Muscle layer of colon (tissue), 2 donors: ENCODE measurements at regions not wholly inside any gene's neighbourhood (a gene's known extent, or its start where the extent isn't known, plus 50 kb on each side); places are given as distances from the start of the nearest gene placed in this dataset.

Source experiments
- H3K27ac ChIP-seq: one replicate; pipeline ENCODE4 v1.7.0; 2013; ENCODE audit warnings: low read depth, mild to moderate bottlenecking, low read length, moderate library complexity
- H3K27me3 ChIP-seq, 2 donors: one replicate each; pipeline ENCODE4 v1.7.0; 2013; ENCODE audit warnings: low read length in 2 of 2, mild to moderate bottlenecking in 2 of 2; ENCODE audit not compliant: insufficient read depth in 2 of 2, control insufficient read depth in 1 of 2
- H3K36me3 ChIP-seq: one replicate; pipeline ENCODE4 v1.7.0; 2013; ENCODE audit warnings: mild to moderate bottlenecking, low read length; ENCODE audit not compliant: insufficient read depth
- H3K4me1 ChIP-seq: one replicate; pipeline ENCODE4 v1.7.0; 2013; ENCODE audit warnings: mild to moderate bottlenecking, low read length; ENCODE audit not compliant: insufficient read depth
- H3K4me3 ChIP-seq, 2 donors: one replicate each; pipeline ENCODE4 v1.7.0; 2013; ENCODE audit warnings: low read length in 2 of 2, low read depth in 1 of 2, mild to moderate bottlenecking in 1 of 2, moderate library complexity in 1 of 2
- H3K9ac ChIP-seq: one replicate; pipeline ENCODE4 v1.7.0; 2013; ENCODE audit warnings: low read length
- H3K9me3 ChIP-seq: one replicate; pipeline ENCODE4 v1.7.0; 2013; ENCODE audit warnings: mild to moderate bottlenecking, low read length
- donor health status: abdominal sarcoma.
- donor health status: Adenocarcinoma of cecum.

DNA sequence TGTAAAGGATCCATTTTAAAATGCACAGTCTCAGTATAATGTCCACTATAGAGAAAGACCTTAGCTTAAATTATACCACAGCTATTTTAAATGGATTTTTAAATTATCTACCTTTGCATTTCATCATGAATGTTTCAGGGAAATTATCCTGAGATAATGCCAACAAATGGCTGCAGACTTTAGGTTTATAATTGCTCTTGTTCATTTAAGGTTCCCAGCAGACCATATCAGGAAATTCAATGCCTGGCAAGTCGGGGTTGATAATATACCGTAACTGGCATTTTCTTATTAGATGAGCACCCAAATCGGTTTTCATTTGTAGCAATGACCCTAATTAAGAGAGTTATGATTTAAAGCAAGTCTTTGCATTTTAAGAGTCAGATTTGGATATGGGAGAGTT lies 227.1 kb upstream of the ARRDC4 start:
- Histone ChIP-seq H3K9me3 (no peaks in the 10 kb centered on the region), H3K9ac (no peak overlapping the region), H3K4me1 (no peaks in the 10 kb centered on the region), H3K27me3 (no peaks in the 10 kb centered on the region), H3K27ac (no peak overlapping the region), H3K4me3 (no peak overlapping the region), H3K36me3 (no peaks in the 10 kb centered on the region)

DNA sequence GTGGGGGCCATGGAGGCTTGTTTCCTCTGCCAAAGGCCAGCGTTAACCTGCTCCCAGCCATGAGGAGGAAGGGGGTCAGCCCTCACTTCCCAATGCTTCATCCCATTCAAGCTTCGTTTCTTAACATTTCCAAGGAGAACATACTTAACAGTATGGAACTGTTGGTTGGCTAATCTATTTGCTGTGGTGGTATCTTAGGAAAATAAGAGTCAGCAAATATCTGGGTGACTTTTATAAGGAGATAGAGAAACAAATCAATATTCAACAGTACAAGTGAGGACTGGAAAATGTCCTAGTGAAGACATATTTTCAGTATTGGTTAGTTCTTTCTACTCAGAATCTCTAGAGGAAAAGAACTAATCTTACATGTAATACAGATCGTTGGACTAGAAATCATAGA lies 223.8 kb upstream of the ARRDC4 start:
- Histone ChIP-seq H3K4me3 (no peak overlapping the region), H3K9me3 (no peaks in the 10 kb centered on the region), H3K27me3 (no peaks in the 10 kb centered on the region), H3K27ac (no peak overlapping the region), H3K9ac (no peak overlapping the region), H3K4me1 (no peaks in the 10 kb centered on the region), H3K36me3 (no peaks in the 10 kb centered on the region)

DNA sequence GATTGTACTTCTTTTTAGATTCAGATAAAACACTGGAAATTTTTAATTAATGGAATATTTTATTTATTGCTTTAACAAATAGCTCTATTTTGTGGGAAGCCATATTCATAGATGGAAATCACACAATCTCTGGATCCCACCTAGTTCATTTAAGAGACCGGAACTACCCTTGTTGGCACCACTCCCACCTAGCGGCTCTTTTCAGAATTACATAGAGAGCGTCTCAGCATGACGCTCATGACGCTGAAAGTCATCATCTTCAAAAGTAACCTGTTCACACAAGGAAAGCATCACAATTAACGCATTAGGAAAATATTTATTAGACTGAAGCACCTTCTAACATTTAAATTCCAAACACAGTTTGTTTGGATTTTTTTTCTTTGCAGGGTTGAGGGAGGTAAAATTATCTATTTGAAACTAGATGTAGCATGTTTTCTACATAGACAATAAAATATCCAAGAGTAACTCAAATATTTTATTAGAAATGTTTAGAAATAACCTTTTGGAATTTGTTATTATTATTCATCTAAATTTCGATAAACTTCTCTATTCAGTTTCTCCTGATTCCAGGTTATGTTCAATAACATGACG lies 214.9 kb upstream of the ARRDC4 start:
- H3K36me3 ChIP-seq: no peaks in the 10 kb centered on the region
- no peak overlapping the region for H3K4me3 ChIP-seq
- no peaks in the 10 kb centered on the region for H3K4me1 ChIP-seq
- no peaks in the 10 kb centered on the region for H3K9me3 ChIP-seq
- no peak overlapping the region for H3K9ac ChIP-seq
- no peaks in the 10 kb centered on the region for H3K27me3 ChIP-seq
- H3K27ac ChIP-seq: no peak overlapping the region

DNA sequence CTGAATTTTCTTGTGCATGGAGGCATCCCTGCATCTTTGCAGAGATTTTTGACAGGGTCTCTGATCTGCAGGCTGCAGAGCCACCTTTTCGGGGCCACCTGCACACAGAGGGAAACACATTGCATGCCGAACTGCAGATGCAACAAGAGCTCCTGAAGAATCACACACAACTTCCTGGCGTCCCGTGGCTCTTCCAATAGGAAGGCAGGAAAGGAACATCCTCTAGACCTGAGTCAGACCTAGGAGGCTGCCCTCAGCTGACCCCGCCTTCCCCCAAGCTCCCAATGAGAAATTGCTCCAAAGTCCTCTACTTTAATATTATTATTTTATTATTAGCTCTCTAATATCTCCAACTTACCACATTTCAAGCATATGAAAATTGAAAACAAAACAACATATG lies 213.2 kb upstream of the ARRDC4 start:
- H3K27ac ChIP-seq: no peak overlapping the region
- no peaks in the 10 kb centered on the region for H3K9me3 ChIP-seq
- H3K9ac ChIP-seq: no peak overlapping the region
- no peaks in the 10 kb centered on the region for H3K27me3 ChIP-seq
- no peak overlapping the region for H3K4me3 ChIP-seq
- no peaks in the 10 kb centered on the region for H3K4me1 ChIP-seq
- no peaks in the 10 kb centered on the region for H3K36me3 ChIP-seq

DNA sequence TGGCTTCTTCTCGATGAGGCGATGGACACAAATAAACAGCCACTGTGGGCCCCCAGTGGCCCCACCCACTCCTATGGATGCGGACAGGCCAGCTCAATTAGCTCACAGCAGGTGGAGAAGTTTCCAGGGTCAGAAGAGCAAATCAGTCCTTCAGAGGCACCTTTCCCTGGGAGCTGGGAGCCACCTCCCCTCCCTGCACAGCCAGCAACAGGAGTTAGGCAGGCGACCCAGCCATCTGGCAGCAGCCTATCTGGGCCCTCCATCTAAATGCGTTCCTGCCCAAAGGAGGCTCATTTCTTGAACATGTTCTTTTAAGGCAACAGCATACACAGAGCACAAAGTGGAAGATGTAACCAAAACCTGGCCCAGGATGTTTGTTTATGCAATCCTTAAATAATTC lies 211.9 kb upstream of the ARRDC4 start:
- Histone ChIP-seq H3K9me3 (no peaks in the 10 kb centered on the region), H3K27me3 (no peaks in the 10 kb centered on the region), H3K4me1 (no peaks in the 10 kb centered on the region), H3K27ac (no peak overlapping the region), H3K4me3 (no peak overlapping the region), H3K36me3 (no peaks in the 10 kb centered on the region), H3K9ac (no peak overlapping the region)

- no peak overlapping the region for H3K9ac ChIP-seq
- no peak overlapping the region for H3K27ac ChIP-seq
Observed at GRCh38 chr15:97750060-97750459, 210.4 kb upstream of the ARRDC4 start.

GRCh38 chr15:97755726-97756125 lies 204.8 kb upstream of the ARRDC4 start:
- H3K27ac ChIP-seq: no peak overlapping the region
- H3K36me3 ChIP-seq: no peaks in the 10 kb centered on the region
- H3K4me1 ChIP-seq: no peaks in the 10 kb centered on the region
- H3K4me3 ChIP-seq: no peak overlapping the region
- H3K9me3 ChIP-seq: no peaks in the 10 kb centered on the region
- H3K27me3 ChIP-seq: no peaks in the 10 kb centered on the region
- H3K9ac ChIP-seq: no peak overlapping the region

More at GRCh38 chr15:97750060-97750459, 210.4 kb upstream of the ARRDC4 start:
- no peak overlapping the region for H3K4me3 ChIP-seq
- H3K9me3 ChIP-seq: no peaks in the 10 kb centered on the region
- no peaks in the 10 kb centered on the region for H3K4me1 ChIP-seq
- H3K27me3 ChIP-seq: no peaks in the 10 kb centered on the region
- H3K36me3 ChIP-seq: no peaks in the 10 kb centered on the region

GRCh38 chr15:97759363-97759762 lies 201.1 kb upstream of the ARRDC4 start:
- no peaks in the 10 kb centered on the region for H3K9me3 ChIP-seq
- no peak overlapping the region for H3K4me3 ChIP-seq
- no peaks in the 10 kb centered on the region for H3K27me3 ChIP-seq
- H3K9ac ChIP-seq: no peak overlapping the region
- no peaks in the 10 kb centered on the region for H3K36me3 ChIP-seq
- no peaks in the 10 kb centered on the region for H3K4me1 ChIP-seq
- no peak overlapping the region for H3K27ac ChIP-seq

- Histone ChIP-seq H3K9me3 (no peaks in the 10 kb centered on the region), H3K36me3 (no peaks in the 10 kb centered on the region), H3K27me3 (no peaks in the 10 kb centered on the region), H3K9ac (no peak overlapping the region), H3K4me3 (no peak overlapping the region), H3K27ac (no peak overlapping the region), H3K4me1 (no peaks in the 10 kb centered on the region)
Observed at GRCh38 chr15:97761110-97761509, 199.4 kb upstream of the ARRDC4 start.

DNA sequence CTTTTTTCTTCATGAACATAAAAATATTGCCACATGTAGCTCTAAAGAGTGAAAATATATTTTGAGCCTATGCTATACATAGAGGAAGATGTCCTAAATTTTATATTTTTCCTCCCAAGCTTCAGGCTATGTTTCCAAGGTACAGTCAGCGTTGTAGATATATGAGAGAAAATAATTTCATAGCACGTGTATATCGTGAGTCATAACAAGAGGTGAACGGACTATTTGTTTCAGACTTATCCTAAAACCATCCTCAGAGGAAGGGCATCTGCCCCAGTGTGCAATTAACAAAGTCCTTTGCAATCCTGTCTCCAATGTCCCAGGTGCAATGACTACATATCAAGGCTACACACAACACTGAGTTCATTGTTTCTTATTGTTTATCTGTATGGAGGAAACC lies 177.3 kb upstream of the ARRDC4 start:
- no peak overlapping the region for H3K9ac ChIP-seq
- no peaks in the 10 kb centered on the region for H3K9me3 ChIP-seq
- no peaks in the 10 kb centered on the region for H3K27me3 ChIP-seq
- H3K4me3 ChIP-seq: no peak overlapping the region
- no peak overlapping the region for H3K27ac ChIP-seq
- no peaks in the 10 kb centered on the region for H3K36me3 ChIP-seq
- peaks cover 20% of the 10 kb centered on the region for H3K4me1 ChIP-seq

DNA sequence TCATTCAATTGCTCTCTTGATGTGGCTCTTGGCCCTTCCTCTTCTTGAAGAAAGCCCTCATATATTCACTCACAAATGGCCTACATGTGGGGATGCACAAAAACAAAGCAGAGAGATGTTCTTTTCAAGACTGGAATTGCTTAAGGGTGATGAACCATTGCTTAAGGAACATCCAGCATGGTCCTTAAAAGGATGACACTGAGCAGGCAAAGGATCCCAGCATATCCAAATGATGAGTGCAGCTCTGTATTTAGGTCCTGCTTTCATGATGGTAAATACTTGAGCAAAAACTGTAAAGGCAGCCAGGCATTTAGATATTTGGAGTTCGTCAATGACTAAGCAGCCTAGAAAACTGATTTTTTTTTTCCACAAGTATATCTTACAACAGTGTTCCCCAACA lies 173.8 kb upstream of the ARRDC4 start:
- Histone ChIP-seq H3K36me3 (no peaks in the 10 kb centered on the region), H3K4me1 (peaks cover 43% of the 10 kb centered on the region), H3K9me3 (no peaks in the 10 kb centered on the region), H3K4me3 (no peak overlapping the region), H3K27me3 (no peaks in the 10 kb centered on the region), H3K9ac (no peak overlapping the region), H3K27ac (peak overlapping the region; percentile 50)

DNA sequence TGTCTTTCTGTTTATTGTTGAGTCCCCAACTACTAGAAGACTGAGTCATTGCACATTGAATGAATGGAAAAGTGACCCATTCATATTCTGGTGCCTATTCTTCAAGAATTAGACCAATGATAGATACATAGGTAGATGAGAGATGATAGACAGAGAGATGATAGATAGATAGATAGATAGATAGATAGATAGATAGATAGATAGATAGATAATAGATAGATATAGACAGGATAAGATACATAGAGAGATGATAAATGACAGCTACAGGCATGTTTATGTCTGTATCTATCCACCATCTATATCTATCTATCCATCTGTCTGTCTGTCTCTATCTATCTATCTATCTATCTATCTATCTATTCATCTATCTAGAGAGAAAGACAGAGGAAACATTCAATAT lies 170.3 kb upstream of the ARRDC4 start:
- Histone ChIP-seq H3K4me1 (peaks cover 49% of the 10 kb centered on the region), H3K4me3 (no peak overlapping the region), H3K9me3 (no peaks in the 10 kb centered on the region), H3K36me3 (no peaks in the 10 kb centered on the region), H3K27me3 (no peaks in the 10 kb centered on the region), H3K27ac (no peak overlapping the region), H3K9ac (no peak overlapping the region)
